ENCODE measurements at regions not wholly inside any gene's neighbourhood (a gene's known extent, or its start where the extent isn't known, plus 50 kb on each side); places are given as distances from the start of the nearest gene placed in this dataset.

GRCh38 chr9:102403514-102403913 is 591.6 kb upstream of the CYLC2 start:
- no peak for TF ChIP-seq CTCF (conservative IDR thresholded peaks at IDR 0.05)
- no peak for TF ChIP-seq EZH2 (IDR thresholded peaks at IDR 0.05; ENCODE audit: low read depth)
